ENCODE measurements at regions not wholly inside any gene's neighbourhood (a gene's known extent, or its start where the extent isn't known, plus 50 kb on each side); places are given as distances from the start of the nearest gene placed in this dataset.
A peak's percentile ranks its signal among the peaks of the same experiment; 100 is the strongest.
"Not testable (repeated sequence)": the region's sequence is repeated elsewhere in the genome, so short reads cannot be mapped to it uniquely, and the experiment has no call there.

DNA sequence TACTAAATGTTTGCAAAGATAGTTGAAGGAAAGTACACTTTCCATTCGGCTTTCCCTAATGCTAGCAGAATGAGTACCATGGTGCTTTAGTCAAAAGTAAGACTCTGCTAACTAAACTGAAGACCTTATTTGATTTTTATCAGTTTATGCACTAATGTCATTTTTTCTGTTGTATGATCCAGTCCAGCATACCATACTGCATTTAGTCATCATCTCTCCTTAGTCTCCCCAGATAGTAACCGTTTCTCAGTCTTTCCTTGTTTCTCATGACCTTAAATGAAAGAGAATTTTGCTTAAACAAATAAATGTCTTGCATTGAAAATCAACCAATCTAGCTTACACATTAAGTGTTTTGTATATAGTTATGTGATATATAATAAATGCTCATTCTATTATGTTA, 529.5 kb upstream of the SEMA3D start:
- DNase-seq (ENCODE audit: low read depth) = no peak

DNA sequence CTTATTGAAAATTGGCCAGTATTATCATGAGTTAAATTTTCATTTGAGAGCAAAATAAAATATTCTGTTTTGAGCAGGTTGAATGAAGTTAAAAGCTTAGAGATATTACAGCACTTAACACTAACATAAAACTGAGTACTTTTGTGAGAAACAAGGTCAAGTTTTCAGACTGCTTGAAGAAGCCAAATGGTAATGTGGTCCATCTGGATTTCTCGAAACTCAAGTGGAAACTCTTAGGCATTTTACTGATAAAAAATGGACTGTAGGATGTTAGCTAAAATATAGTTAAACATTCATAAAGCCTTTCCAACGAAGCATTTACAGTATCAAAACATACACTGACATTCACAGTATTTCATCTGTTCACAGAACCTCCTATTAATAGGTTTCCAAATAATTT, 528.1 kb upstream of the SEMA3D start:
- DNase-seq (ENCODE audit: low read depth) = no peak

DNA sequence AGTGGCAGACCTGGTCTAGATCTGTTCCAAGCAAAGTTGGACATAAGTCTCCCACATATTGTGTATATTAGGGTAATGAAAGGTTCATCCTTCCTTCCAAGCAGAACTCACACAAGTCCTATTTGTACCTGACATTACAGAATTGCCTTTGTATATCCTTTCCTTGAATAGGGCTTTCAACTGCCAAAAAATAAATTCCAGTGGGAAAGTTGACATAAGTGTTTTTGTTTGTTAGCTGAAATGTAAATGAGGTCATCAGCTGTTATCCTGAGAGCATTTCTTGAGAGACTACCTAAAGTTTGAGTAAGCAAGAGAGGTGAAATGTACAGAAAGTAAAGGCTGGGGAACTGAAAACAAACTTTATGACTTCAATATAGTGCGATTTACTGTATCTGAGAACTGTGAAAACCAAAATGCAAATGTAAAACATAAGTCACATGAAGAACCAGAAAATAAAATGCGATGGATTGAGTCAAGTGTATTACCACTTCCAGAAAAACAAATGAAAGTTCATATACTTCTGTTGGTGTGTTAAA, 527.3 kb upstream of the SEMA3D start:
- no peak for DNase-seq (ENCODE audit: low read depth)

DNA sequence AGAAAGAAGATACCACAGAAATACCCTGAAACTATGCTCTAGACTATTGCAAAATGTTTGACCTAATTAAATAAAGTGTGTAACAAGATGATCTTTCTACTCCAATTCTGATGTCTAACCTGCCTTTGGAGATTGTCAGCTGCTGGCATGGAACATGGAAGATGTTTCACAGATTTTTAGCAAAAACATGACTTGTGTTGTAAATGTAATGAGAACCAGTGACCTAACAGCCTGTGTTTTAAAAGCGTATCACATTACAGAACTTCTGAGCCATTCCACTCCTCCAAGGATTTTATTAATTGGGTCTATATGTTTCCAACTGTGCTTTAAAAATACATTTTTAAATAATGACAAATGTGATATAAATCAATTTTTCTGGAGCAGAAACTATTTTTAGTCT, 526.3 kb upstream of the SEMA3D start:
- no peak for DNase-seq (ENCODE audit: low read depth)

DNA sequence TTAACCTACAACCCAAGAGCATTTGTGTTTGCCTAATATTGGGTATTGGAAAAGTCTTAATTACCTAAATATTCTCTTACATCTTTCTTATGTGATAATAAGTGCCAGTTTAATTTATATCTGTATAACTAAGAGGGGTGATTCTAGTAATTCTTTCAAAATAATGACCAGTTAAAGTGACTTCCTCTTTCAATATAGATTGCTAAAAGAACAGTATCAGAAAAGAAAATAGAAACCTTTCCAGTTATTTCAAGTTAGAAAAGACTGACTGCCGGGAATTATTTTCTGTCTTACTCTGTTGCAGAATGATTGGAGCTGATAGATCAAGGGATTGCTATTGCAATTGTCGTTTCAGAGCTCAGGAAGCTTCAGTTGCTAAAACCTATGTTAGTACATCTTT, 525.0 kb upstream of the SEMA3D start:
- DNase-seq (ENCODE audit: low read depth) = no peak

DNA sequence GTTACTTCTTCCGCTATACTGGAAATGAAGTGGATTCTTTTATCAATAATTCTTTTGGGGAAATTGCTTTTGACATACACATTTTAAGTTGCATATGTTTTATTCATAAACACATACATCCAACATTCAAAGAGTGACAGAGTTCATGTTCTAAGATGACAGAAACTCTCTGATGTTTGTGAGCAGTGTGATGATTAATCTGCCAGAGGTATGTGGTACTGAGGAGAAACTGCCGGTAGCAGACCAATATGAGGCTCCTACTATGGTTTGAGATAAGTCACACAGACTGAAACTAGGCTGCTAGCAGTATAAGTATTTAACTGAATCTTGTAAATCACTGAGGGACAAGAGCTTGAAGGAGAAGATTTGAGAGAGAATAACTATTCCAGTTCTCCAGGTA, 524.1 kb upstream of the SEMA3D start:
- DNase-seq (ENCODE audit: low read depth) = no peak

DNA sequence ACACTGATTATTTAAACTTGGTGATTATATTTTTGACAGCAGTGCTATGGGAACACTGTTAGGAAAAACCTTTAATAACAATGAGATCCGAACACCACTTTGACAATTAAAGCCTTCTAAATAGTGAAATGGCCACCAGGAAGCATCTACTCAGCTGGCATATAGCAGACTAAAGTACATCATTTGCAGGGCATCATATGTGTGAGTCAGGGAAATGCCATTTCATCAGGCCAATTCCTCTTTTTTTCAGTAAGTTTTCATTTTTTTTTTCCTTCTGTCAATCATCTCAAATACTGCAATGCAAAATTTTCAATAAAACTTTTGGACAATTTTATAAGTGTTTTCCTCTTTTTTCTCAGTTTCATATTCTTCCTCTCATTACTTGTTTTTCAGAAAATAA, 521.4 kb upstream of the SEMA3D start:
- no peak for DNase-seq (ENCODE audit: low read depth)

DNA sequence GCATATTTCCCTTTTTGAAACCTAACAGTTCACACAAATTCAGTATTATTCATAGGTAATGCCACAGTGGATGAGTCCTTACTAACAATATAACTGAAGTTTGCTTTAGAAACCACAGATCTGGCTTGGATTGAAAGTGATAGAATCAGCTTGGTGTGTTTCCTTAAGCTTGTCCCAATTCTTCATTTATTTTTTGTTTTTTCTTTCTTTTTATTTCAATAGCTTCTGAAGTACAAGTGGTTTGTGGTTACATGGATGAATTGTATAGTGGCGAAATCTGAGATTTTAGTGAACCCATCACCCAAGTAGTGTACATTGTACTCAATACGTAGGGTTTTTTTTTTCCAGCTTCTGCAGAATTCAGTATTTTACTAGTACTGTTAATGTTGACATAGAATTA, 518.2 kb upstream of the SEMA3D start:
- no peak for DNase-seq (ENCODE audit: low read depth)

DNA sequence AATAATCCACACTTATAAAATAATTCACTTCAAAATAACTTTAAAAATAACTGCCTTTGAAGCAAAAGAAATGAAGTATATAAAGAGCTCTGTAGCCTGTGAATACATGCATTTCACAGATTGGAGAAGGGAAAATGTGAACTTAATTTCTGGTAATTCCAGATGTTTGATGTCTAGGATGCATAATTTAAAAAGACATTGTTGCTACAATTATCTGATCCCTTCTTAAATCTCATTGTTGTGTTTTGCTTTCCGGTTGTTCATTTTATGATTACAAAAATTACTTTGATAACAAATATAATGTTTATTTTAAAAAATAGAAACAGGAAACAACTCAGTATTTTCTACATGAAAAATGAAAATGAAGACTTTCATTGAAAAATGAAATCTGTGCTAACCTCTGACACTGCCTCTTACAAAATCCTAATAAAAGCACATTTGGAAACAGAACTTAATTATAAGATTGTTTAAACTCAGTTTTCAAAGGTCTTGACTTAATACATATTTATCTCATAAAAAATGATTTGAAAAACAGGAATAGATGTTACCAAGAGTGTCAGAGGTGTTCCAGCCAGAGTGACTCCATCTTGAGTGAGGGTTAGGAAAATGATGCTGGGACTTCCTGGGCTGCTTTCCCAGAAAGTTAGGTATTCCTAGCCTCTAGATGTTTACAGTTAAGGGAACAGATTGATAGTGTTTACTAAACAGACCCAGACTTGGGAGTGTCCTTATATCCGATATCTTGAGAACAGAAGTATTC, 516.6 kb upstream of the SEMA3D start:
- DNase-seq (ENCODE audit: low read depth) = no peak

DNA sequence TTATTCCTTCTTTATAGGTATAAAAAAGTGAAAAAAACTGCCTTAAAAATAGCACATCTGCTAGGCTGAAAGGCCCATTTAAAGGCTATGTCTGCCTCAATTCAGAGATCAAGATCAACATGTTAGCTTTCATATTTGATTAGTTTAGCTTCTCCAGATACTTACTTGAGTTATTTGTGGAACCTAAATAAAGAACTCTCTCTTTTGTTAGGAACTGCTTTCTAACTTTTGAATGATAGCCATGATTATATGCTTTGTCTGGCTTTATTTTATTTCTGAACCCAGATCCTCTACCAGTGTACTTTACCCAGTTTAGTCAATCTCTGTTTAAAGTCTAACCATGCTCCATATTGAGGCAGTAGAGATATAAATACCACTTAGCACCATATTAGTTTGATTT, 515.5 kb upstream of the SEMA3D start:
- DNase-seq (ENCODE audit: low read depth) = no peak

DNA sequence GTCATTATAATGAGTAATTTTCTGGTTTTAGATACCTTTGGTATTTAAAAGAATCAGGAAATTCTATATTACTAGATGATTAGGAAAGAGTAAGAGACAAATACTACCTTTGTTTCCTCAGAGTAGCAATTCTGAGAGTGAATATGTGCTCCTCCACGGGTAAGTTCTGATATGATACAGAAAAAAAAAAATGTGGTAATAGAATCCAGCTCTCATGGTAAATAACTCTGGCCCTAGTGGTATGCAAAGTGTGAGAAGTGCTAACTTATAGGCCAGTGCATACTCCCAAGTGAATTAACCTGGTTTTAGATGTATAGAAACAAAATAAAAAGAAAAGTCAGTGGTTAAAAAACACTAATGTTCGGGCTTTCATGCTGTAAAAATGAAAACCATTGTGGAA, 512.6 kb upstream of the SEMA3D start:
- DNase-seq (ENCODE audit: low read depth) = no peak

DNA sequence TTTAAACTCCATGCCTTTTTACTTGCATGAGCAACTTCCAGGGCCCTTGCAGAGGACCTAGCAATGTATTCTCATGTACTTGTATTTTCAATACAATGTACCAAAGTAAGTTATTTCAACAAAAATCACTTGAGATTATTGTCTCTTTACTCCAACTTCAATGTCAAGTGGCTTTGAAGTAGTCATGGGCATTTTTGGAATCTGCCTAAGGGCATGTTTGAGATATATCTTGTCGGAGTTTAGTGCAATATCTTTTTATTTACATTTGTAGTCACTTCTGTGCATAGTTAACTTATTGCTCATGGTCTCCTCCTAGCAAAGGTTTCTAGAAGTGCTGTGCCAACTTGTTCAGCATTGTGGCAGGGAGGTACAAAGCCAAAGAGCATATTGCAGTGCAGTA, 508.7 kb upstream of the SEMA3D start:
- DNase-seq (ENCODE audit: low read depth) = no peak

DNA sequence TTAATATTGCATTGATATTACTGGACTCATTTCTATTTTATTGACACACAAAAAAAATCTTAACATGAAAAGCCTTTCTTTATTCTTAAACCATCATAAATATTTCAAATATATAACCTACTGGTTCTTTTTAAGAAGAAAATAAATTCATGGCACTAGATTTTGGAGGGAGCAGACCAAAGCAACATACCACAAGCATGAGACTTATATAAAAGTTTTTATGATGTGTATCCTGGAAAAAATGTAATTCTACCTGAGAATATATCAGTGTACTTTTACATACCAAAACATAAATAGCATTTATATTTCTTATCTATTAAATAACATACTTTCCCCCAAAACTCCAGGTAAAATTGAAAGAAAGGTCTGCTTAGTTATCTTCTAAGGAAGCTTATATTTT, 508.2 kb upstream of the SEMA3D start:
- DNase-seq (ENCODE audit: low read depth) = no peak

DNA sequence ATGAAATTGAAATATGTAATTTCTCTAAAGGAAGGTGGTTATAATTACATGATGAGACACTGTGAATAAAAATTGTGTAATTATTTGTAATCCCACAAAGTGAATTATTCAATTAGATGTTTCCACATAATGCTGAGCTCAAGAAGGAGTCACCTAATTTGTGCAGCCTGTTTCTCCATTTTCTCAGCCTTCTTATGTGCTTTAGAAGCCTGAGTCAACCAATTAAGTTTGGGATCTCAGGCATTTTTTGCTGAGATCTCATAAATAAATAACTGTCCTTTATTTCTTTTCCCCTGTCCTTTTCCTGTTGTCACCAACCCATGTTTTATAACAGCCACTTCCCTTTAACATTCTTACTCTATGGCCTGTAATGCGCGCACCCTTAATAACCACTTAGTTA, 506.5 kb upstream of the SEMA3D start:
- no peak for DNase-seq (ENCODE audit: low read depth)

DNA sequence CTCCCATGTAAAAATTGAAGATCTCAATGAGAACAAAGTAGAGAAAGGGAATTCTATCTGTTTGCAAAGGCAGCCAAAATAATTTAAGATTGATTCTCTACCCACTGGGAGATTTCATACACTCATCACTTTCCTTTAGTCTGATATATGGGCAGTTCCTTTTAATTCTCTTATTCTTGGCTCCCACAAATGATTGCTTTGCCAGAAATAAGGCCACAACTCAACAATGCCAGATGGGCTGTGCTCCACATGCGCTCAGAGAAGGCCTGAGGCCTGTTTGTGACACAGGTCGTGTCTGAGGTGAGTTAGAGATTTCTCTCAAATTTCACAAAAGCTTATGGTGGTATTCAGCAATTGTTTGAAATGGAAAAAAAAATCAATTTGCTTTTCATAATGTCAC, 501.9 kb upstream of the SEMA3D start:
- DNase-seq (ENCODE audit: low read depth) = no peak

DNA sequence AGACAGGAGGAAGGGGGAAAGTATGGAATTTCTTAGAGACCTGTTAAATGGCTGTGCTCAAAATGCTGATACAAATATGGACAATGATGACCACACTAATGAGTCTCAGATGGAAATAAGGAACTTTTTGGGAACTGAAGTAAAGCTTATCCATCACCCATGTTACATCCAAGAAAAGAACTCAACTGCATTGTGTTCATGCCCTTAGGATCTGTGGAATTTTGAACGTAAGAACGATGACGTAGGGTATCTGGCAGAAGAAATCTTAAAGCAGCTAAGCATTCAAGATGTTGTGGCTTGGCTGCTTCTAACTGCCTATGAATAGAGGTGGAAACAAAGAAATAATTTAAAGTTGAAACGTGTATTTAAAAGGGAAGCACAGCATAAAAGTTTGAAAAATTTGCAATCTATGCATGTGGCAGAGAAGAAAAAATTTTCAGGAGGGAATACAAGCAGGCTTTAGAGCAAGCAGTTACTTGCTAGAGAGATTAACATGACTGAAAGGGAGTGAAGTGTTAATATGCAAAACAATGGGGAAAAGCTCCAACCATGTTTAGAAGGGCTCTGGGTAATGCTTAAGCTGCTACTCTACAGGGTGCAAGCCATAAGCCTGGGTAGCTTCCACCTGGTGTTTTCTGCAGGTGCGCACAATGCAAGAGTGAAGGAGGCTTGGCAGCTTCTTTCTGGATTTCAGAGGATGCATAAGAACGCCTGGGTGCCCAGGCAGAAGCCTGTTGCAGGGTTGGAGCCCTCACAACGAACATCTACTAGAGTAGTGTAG, 499.7 kb upstream of the SEMA3D start:
- no peak for DNase-seq (ENCODE audit: low read depth)

DNA sequence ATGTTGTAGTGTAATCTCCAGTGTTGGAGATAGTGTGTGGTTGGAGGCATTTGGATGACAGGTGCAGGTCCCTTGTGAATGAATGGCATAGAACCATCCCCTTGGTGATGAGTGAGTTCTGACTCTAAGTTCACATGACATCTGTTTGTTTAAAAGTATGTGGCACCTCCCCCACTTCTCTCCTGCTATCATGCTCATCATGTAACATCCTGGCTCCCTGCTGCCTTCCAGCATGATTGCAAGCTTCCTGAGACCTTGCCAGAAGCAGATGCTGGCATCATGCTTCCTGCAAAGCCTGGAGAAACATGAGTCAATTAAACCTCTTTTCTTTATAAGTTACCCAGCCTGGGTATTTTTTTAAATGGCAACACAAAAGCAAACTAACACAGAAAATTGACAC, 499.0 kb upstream of the SEMA3D start:
- peak; percentile 11 for DNase-seq (ENCODE audit: low read depth)

DNA sequence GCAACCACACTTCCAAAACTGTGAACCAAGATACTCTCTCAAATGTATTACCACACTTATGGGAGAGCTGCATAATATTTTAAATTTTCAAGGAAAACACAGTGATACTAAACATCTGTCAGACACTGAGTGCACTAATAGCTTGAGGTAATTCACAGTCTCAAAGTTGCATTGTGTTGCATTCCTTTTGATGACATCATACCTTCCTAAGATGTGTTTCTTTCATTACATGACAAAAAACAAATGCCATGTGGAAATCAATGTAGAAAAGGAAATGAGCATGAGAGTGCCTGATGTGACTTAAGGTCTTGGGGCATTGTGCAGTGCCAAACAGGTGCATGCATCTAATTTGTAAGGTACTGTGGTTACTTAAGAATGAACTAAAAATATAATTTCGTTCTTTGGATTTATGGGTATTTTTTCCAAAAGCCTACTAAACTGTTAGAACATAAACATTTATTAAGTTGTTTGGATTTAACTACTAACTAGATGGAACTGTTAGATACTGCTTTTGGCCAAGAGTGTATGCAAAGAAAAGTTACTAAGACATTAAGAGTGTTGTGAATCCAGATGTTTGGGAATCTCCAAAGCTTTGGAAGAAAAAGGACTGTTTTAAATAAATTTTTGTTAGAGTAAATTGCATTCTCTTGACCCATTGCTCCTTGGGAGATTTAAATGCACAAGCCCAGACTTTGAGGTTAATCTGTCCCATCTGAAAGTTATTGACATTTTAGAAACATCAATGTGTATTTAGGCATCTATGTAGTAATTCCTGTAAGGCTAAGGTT, 496.2 kb upstream of the SEMA3D start:
- no peak for DNase-seq (ENCODE audit: low read depth)

DNA sequence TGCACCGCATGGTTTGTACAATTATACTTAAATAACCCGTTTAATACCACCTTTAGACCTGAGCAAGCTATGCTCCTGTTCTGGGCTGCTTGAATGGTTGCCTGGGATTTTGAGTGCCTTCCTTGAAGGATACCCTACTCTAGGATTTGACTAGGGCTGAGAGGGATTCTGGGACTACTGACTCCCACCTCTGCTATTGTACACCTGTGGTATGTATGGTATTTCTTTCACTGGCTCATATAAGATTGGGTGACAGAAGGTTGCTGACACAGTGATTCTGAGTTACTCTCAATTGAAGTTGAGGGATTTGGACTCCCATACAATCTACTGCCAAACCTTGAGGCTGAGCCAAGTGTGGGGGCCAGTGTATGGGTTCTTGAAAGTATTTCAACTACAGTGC, 494.4 kb upstream of the SEMA3D start:
- DNase-seq (ENCODE audit: low read depth) = no peak

DNA sequence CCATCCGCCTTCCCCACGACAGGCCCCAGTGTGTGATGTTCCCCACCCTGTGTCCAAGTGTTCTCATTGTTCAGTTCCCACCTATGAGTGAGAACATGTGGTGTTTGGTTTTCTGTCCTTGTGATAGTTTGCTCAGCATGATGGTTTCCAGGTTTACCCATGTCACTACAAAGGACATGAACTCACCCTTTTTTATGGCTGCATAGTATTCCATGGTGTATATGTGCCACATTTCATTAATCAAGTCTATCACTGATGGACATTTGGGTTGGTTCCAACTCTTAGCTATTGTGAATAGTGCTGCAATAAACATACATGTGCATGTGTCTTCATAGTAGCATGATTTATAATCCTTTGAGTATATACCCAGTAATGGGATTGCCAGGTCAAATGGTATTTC, 488.2 kb upstream of the SEMA3D start:
- not testable (repeated sequence) for DNase-seq (ENCODE audit: low read depth)

DNA sequence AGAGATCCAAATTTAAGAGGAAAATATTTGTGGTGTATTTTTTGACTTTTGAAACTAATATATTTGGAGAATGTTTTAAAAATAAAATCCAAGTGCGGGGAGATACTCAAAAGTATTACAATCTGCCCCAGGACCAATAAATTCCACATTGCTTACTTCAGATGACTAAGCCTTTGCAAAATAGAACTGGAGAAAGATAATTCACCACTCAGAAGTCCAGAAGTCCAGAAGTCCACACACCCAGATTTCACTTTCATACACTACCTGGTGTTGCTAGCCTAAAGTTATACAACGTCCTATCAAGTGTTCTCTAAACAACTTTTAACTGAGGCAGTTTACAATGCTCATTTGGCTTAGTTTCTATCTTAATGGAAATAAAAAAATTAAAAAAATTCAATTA, 487.0 kb upstream of the SEMA3D start:
- no peak for DNase-seq (ENCODE audit: low read depth)

DNA sequence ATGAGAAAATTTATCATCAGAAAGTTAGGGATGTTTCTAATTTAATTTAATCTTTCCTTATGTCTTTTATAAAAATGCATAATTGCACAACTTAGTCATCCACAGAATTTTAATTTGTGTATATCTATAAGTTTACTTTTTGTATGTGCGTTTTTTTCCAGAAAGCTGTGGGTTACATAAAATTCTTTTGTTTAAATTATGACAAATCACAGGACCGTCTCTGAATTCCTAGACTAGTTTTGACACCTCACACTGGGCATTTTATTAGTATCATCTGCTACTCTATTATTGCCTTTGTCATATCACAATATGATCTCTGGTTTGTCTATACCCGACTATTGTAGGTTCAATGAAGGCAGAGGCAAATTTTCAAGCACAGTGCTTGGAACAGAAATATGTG, 482.4 kb upstream of the SEMA3D start:
- DNase-seq (ENCODE audit: low read depth) = no peak

DNA sequence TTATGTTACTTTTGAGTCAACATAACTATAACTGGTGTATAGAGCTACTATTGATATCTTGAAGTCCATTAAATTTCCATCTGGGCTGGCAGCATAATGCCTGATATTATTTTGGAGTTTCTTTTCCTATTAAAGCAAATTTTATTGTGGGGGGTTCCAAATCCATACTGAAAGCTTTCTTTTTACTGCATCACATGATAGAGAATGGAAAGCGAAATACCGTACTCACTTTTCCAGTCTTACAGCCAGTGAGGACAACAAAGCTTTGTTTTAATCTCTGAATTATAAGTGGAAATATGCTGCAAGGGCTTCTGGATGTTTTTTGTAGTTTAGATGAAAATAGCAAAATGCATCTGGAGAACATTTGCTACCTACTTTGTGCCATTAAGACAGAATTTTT, 477.5 kb upstream of the SEMA3D start:
- no peak for DNase-seq (ENCODE audit: low read depth)
